Loucy (cell line): ENCODE measurements at regions not wholly inside any gene's neighbourhood (a gene's known extent, or its start where the extent isn't known, plus 50 kb on each side); places are given as distances from the start of the nearest gene placed in this dataset.
"Not testable (repeated sequence)": the region's sequence is repeated elsewhere in the genome, so short reads cannot be mapped to it uniquely, and the experiment has no call there.

Experiments
- CTCF ChIP-seq: fragments of 200-600 bp; sonication (generic); conservative IDR thresholded peaks from 2 replicates; pipeline ENCODE4 v1.5.1; 2014; ENCODE audit warnings: mild to moderate bottlenecking, antibody characterized with exemption, low read length
- EZH2phosphoT487 ChIP-seq: fragments of 200-600 bp; IDR thresholded peaks from 2 replicates; pipeline ENCODE4 v1.6.1; 2018; ENCODE audit warnings: antibody characterized with exemption, mild to moderate bottlenecking, moderate library complexity, borderline replicate concordance

DNA sequence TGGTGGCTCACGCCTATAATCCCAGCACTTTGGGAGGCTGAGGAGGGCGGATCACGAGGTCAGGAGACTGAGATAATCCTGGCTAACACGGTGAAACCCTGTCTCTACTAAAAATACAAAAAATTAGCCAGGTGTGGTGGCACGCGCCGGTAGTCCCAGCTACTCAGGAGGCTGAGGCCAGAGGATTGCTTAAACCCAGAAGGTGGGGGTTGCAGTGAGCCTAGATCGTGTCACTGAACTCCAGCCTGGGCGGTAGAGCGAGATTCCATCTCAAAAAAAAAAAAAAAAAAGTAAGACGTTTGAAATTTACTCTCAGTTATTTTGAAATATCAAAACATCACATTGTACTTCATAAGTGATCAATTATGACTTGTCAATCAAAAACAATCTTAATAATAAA, 176.9 kb upstream of the ZNF804A start:
- not testable (repeated sequence) for TF ChIP-seq CTCF, EZH2phosphoT487
